GM12878 (cell line): ENCODE measurements at regions not wholly inside any gene's neighbourhood (a gene's known extent, or its start where the extent isn't known, plus 50 kb on each side); places are given as distances from the start of the nearest gene placed in this dataset.
A peak's percentile ranks its signal among the peaks of the same experiment; 100 is the strongest.

Experiments used
- ATAC-seq: fragments of 200-7000 bp; cut with Tn5 transposase; 3 replicates; pipeline ENCODE4 v1.9.1; 2020; ENCODE audit warnings: mild to moderate bottlenecking, moderate library complexity
- BruUV-seq: library from RNA; stranded (reverse); fragments of 400-500 nt; replicated peaks from 2 replicates; lab custom pipeline; 2021; lab: Mats Ljungman, UMichigan
- CTCF ChIA-PET: fragments of 300-600 bp; sonication (Branson Sonifier 250); formaldehyde crosslinking; extraction: SDS; loops from one replicate; lab custom pipeline; 2021; ENCODE audit warnings: inconsistent platforms; lab: Yijun Ruan, JAX
- POLR2A ChIA-PET: fragments of 350-600 bp; formaldehyde crosslinking; extraction: SDS; loops from one replicate; lab custom pipeline; 2021; ENCODE audit warnings: inconsistent platforms; lab: Charles Lee
- RAD21 ChIA-PET: fragments of 300-600 bp; sonication (Branson Sonifier 250); formaldehyde crosslinking; loops from one replicate; lab custom pipeline; 2023; ENCODE audit warnings: antibody characterized with exemption; ENCODE audit not compliant: unreplicated experiment; lab: Charles Lee
- SMC1A ChIA-PET: fragments of 300-600 bp; sonication (Branson Sonifier 250); formaldehyde crosslinking; loops from one replicate; lab custom pipeline; 2023; ENCODE audit not compliant: unreplicated experiment, uncharacterized antibody; lab: Charles Lee
- DNase-seq: peaks from one replicate; pipeline ENCODE4 v3.0.0-alpha.2; 2011; ENCODE audit warnings: low read depth, low spot score
- FAIRE-seq: peaks from 3 replicates; lab custom pipeline; 2011; peaks lifted over from hg19 to GRCh38; lab: Jason Lieb, UNC
- H2AFZ ChIP-seq: 2 replicates; pipeline ENCODE4 v1.6.0; 2011; ENCODE audit warnings: low read depth, low read length, control low read depth; ENCODE audit not compliant: control insufficient read depth
- H3K27ac ChIP-seq: 2 replicates; pipeline ENCODE4 v1.5.1; 2011; ENCODE audit warnings: control low read depth; ENCODE audit not compliant: control insufficient read depth, insufficient read depth
- H3K27me3 ChIP-seq, 2 experiments: replicated peaks in 1 of 2; 2 replicates each; pipeline versions ENCODE4 v1.6.0 to v1.6.1; 2011; ENCODE audit warnings: low read length in 1 of 2; ENCODE audit not compliant: control insufficient read depth in 2 of 2, insufficient read depth in 2 of 2
- H3K36me3 ChIP-seq, 2 experiments: 2 replicates each; pipeline ENCODE4 v1.5.1; 2011; ENCODE audit warnings: low read length in 1 of 2; ENCODE audit not compliant: control insufficient read depth in 2 of 2, insufficient read depth in 2 of 2
- H3K4me1 ChIP-seq: 2 replicates; pipeline ENCODE4 v1.6.1; 2011; ENCODE audit warnings: mild to moderate bottlenecking, low read length, moderate library complexity, mixed read lengths; ENCODE audit not compliant: control insufficient read depth, insufficient read depth
- H3K4me2 ChIP-seq: 2 replicates; pipeline ENCODE4 v1.6.0; 2011; ENCODE audit warnings: control low read depth; ENCODE audit not compliant: control insufficient read depth, insufficient read depth
- H3K4me3 ChIP-seq: fragments of 200-600 bp; sonication (generic); 2 replicates; pipeline ENCODE4 v1.5.1; 2016
- H3K79me2 ChIP-seq: 2 replicates; pipeline ENCODE4 v1.6.0; 2011; ENCODE audit warnings: low read length; ENCODE audit not compliant: control insufficient read depth, insufficient read depth
- H3K9ac ChIP-seq: 2 replicates; pipeline ENCODE4 v1.8.0; 2011; ENCODE audit warnings: low read length, control low read depth, mixed read lengths; ENCODE audit not compliant: control insufficient read depth, insufficient read depth
- H3K9me3 ChIP-seq: replicated peaks from 3 replicates; pipeline ENCODE4 v1.5.1; 2011; ENCODE audit warnings: mild to moderate bottlenecking, low read length; ENCODE audit not compliant: control insufficient read depth, insufficient read depth
- H4K20me1 ChIP-seq: 2 replicates; pipeline ENCODE4 v1.6.0; 2011; ENCODE audit not compliant: control insufficient read depth, insufficient read depth
- CBX5 ChIP-seq: sonication (generic); IDR thresholded peaks from 2 replicates; pipeline ENCODE4 v1.6.1; 2016; ENCODE audit warnings: low read depth, moderate library complexity, mild to moderate bottlenecking, inconsistent platforms
- GABPA ChIP-seq: IDR thresholded peaks from 2 replicates; pipeline ENCODE4 v1.6.1; 2014; ENCODE audit warnings: antibody characterized with exemption, low read depth, mild to moderate bottlenecking, inconsistent platforms
- WGBS: methylation state at CpG from one replicate; pipeline ENCODE4 v1.1.6; 2016; ENCODE audit warnings: low lambda C conversion rate; ENCODE audit not compliant: insufficient replicate concordance, insufficient coverage; ENCODE audit errors: missing lambda C conversion rate; 5-methylcytosine and 5-hydroxymethylcytosine counted together
- in situ Hi-C: fragments of 300-500 bp; cut with MboI; formaldehyde crosslinking; loops from 9 replicates; pipeline ENCODE4 v1.14.3; 2018; ENCODE audit warnings: mixed read lengths
- intact Hi-C: fragments of 100-400 bp; cut with micrococcal nuclease; formaldehyde crosslinking; loops from one replicate; pipeline ENCODE4 v1.14.2; 2022; ENCODE audit not compliant: unreplicated experiment
- TF ChIP-seq, protein P1 (sequence below): fragments of 450-650 bp; formaldehyde crosslinking; IDR thresholded peaks from 2 replicates; pipeline ENCODE4 v1.5.0; 2022; ENCODE audit warnings: mild to moderate bottlenecking, missing genetic modification characterization
- TF ChIP-seq, protein P2 (sequence below): fragments of 150-350 bp; IDR thresholded peaks from 2 replicates; pipeline ENCODE4 v1.6.1; 2014; ENCODE audit warnings: mild to moderate bottlenecking, low read depth, low read length

DNA sequence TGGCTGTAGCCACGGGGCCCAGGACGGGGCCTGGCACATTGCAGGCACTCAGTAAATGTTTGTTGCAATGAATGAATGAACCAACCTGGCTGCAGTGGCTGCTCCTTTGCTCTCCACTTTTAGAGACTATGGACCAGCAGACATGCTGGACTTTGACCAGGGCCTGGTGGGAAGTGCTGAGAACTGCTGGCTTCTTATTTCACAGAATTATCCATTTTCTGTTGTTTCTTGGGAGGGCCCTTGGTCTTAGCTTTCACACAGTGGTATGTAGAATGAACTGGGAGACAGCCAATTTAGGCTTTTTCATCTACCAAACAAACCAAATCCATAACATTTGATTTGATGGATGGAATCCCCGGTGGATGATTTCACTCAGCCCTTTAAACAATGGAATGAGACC, 78.0 kb upstream of the LHFPL2 start:
- Histone ChIP-seq H3K36me3 (no peaks in the 10 kb centered on the region), H2AFZ (no peak overlapping the region), H3K4me3 (no peak overlapping the region), H3K27ac (peak overlapping the region; percentile 96), H3K4me2 (no peak overlapping the region), H3K79me2 (no peaks in the 10 kb centered on the region), H3K4me1 (peaks cover 42% of the 10 kb centered on the region), H4K20me1 (no peaks in the 10 kb centered on the region), H3K9me3 (no peaks in the 10 kb centered on the region; the same call in 2 of the 3 replicates), H3K27me3 (no peaks in the 10 kb centered on the region), H3K9ac (no peak overlapping the region)
- ChIA-PET CTCF (interaction anchor here (1.5 kb wide), 1 partner anchor 34 kb away, joined by 10 read pairs; no protein-coding TSS in a partner anchor), RAD21 (no interaction called here), SMC1A (interaction anchor here (1.1 to 8.9 kb wide), 8 partner anchors 8 to 182 kb away, joined by 3 to 100 read pairs (median 6); no protein-coding TSS in a partner anchor), POLR2A (interaction anchor here (0.9 to 2.8 kb wide), 3 partner anchors 31 to 153 kb away, joined by 3 to 22 read pairs (median 3); no protein-coding TSS in a partner anchor)
- WGBS = 98% methylated on average over 3 of the region's 3 CpGs
- BruUV-seq = no TSS peak
- FAIRE-seq = no peak
- ATAC-seq = no peak
- intact Hi-C loops (loop anchor here (2.0 to 5.0 kb wide), 2 partner anchors 78 to 256 kb away; partner anchors contain the start of gene LHFPL2), in situ Hi-C loops (no loop called here)
- DNase-seq = no peak
- TF ChIP-seq, protein P1, sequence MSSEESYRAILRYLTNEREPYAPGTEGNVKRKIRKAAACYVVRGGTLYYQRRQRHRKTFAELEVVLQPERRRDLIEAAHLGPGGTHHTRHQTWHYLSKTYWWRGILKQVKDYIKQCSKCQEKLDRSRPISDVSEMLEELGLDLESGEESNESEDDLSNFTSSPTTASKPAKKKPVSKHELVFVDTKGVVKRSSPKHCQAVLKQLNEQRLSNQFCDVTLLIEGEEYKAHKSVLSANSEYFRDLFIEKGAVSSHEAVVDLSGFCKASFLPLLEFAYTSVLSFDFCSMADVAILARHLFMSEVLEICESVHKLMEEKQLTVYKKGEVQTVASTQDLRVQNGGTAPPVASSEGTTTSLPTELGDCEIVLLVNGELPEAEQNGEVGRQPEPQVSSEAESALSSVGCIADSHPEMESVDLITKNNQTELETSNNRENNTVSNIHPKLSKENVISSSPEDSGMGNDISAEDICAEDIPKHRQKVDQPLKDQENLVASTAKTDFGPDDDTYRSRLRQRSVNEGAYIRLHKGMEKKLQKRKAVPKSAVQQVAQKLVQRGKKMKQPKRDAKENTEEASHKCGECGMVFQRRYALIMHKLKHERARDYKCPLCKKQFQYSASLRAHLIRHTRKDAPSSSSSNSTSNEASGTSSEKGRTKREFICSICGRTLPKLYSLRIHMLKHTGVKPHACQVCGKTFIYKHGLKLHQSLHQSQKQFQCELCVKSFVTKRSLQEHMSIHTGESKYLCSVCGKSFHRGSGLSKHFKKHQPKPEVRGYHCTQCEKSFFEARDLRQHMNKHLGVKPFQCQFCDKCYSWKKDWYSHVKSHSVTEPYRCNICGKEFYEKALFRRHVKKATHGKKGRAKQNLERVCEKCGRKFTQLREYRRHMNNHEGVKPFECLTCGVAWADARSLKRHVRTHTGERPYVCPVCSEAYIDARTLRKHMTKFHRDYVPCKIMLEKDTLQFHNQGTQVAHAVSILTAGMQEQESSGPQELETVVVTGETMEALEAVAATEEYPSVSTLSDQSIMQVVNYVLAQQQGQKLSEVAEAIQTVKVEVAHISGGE = no peak
- TF ChIP-seq CBX5 (no peak), GABPA (no peak)
- TF ChIP-seq, protein P2, sequence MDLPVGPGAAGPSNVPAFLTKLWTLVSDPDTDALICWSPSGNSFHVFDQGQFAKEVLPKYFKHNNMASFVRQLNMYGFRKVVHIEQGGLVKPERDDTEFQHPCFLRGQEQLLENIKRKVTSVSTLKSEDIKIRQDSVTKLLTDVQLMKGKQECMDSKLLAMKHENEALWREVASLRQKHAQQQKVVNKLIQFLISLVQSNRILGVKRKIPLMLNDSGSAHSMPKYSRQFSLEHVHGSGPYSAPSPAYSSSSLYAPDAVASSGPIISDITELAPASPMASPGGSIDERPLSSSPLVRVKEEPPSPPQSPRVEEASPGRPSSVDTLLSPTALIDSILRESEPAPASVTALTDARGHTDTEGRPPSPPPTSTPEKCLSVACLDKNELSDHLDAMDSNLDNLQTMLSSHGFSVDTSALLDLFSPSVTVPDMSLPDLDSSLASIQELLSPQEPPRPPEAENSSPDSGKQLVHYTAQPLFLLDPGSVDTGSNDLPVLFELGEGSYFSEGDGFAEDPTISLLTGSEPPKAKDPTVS = no peak
